Chondrocyte (in vitro differentiated cells): ENCODE measurements at regions not wholly inside any gene's neighbourhood (a gene's known extent, or its start where the extent isn't known, plus 50 kb on each side); places are given as distances from the start of the nearest gene placed in this dataset.

Experiments used
- DNase-seq: peaks from one replicate; pipeline ENCODE4 v3.0.0; 2021; ENCODE audit warnings: mixed read lengths, low spot score
- H3K27ac Mint-ChIP-seq: one replicate; pipeline ENCODE4 v1.8.0; 2021; ENCODE audit warnings: mild to moderate bottlenecking, moderate library complexity, mixed read lengths; ENCODE audit not compliant: unreplicated experiment
- H3K27me3 Mint-ChIP-seq: 2 replicates; pipeline ENCODE4 v1.8.0; 2021; ENCODE audit warnings: low read depth, mixed read lengths
- H3K36me3 Mint-ChIP-seq: 2 replicates; pipeline ENCODE4 v1.8.0; 2021; ENCODE audit warnings: low read depth, mixed read lengths
- H3K4me1 Mint-ChIP-seq: 2 replicates; pipeline ENCODE4 v1.8.0; 2021; ENCODE audit warnings: low read depth, mild to moderate bottlenecking, mixed read lengths
- H3K4me3 Mint-ChIP-seq: one replicate; pipeline ENCODE4 v1.8.0; 2021; ENCODE audit warnings: mild to moderate bottlenecking, moderate library complexity, mixed read lengths; ENCODE audit not compliant: unreplicated experiment
- H3K9me3 Mint-ChIP-seq: 2 replicates; pipeline ENCODE4 v1.8.0; 2021; ENCODE audit warnings: low read depth, mixed read lengths
- CTCF ChIP-seq: fragments of 200-600 bp; sonication (generic); IDR thresholded peaks from 2 replicates; pipeline ENCODE4 v1.5.0; 2021; ENCODE audit warnings: antibody characterized with exemption, mild to moderate bottlenecking, moderate library complexity

- no peak for TF ChIP-seq CTCF
- no peaks in the 10 kb centered on the region for H3K27me3 Mint-ChIP-seq
- peaks cover 8% of the 10 kb centered on the region for H3K9me3 Mint-ChIP-seq
- no peak for DNase-seq
- peaks cover 21% of the 10 kb centered on the region for H3K4me1 Mint-ChIP-seq
- no peak overlapping the region for H3K4me3 Mint-ChIP-seq
- H3K36me3 Mint-ChIP-seq = peaks cover 2% of the 10 kb centered on the region
- H3K27ac Mint-ChIP-seq = no peak overlapping the region
Observed at GRCh38 chr3:152556731-152557254, 278.1 kb upstream of the P2RY1 start.

GRCh38 chr3:152557302-152557999 lies 277.5 kb upstream of the P2RY1 start:
- H3K27me3 Mint-ChIP-seq = no peaks in the 10 kb centered on the region
- H3K9me3 Mint-ChIP-seq = peaks cover 8% of the 10 kb centered on the region
- H3K36me3 Mint-ChIP-seq = peaks cover 2% of the 10 kb centered on the region
- no peak for TF ChIP-seq CTCF
- no peak overlapping the region for H3K4me3 Mint-ChIP-seq
- no peak for DNase-seq
- peaks cover 21% of the 10 kb centered on the region for H3K4me1 Mint-ChIP-seq
- H3K27ac Mint-ChIP-seq = no peak overlapping the region

GRCh38 chr3:152558386-152558785 lies 276.5 kb upstream of the P2RY1 start:
- no peak for DNase-seq
- no peaks in the 10 kb centered on the region for H3K27me3 Mint-ChIP-seq
- H3K27ac Mint-ChIP-seq = no peak overlapping the region
- H3K36me3 Mint-ChIP-seq = peaks cover 2% of the 10 kb centered on the region
- peaks cover 8% of the 10 kb centered on the region for H3K9me3 Mint-ChIP-seq
- H3K4me3 Mint-ChIP-seq = no peak overlapping the region
- TF ChIP-seq CTCF = no peak
- H3K4me1 Mint-ChIP-seq = peaks cover 21% of the 10 kb centered on the region

GRCh38 chr3:152559246-152559645 lies 275.7 kb upstream of the P2RY1 start:
- no peak for TF ChIP-seq CTCF
- H3K4me1 Mint-ChIP-seq = peaks cover 21% of the 10 kb centered on the region
- H3K36me3 Mint-ChIP-seq = peaks cover 2% of the 10 kb centered on the region
- peaks cover 8% of the 10 kb centered on the region for H3K9me3 Mint-ChIP-seq
- no peak overlapping the region for H3K27ac Mint-ChIP-seq
- H3K27me3 Mint-ChIP-seq = no peaks in the 10 kb centered on the region
- DNase-seq = no peak
- no peak overlapping the region for H3K4me3 Mint-ChIP-seq

GRCh38 chr3:152564459-152564858 lies 270.5 kb upstream of the P2RY1 start:
- no peak for DNase-seq
- Mint-ChIP-seq H3K27ac (no peak overlapping the region), H3K4me3 (no peak overlapping the region), H3K36me3 (no peaks in the 10 kb centered on the region), H3K4me1 (no peaks in the 10 kb centered on the region), H3K9me3 (no peaks in the 10 kb centered on the region), H3K27me3 (no peaks in the 10 kb centered on the region)
- no peak for TF ChIP-seq CTCF
